ENCODE measurements at regions not wholly inside any gene's neighbourhood (a gene's known extent, or its start where the extent isn't known, plus 50 kb on each side); places are given as distances from the start of the nearest gene placed in this dataset.

- peak; percentile 57 for TF ChIP-seq PAXIP1 (CRISPR knock-in tag; conservative IDR thresholded peaks at IDR 0.05)
- TF ChIP-seq NRL (CRISPR knock-in tag; IDR thresholded peaks at IDR 0.05; ENCODE audit: borderline replicate concordance) = no peak
- TF ChIP-seq PRPF4 (IDR thresholded peaks at IDR 0.05; ENCODE audit: low read depth, low read length, poor library complexity, severe bottlenecking) = no peak
- TF ChIP-seq RFX5 (IDR thresholded peaks at IDR 0.05; ENCODE audit: low read depth, low read length) = no peak
- no peak for TF ChIP-seq FOXM1 (CRISPR knock-in tag; IDR thresholded peaks at IDR 0.05)
- no peak for TF ChIP-seq MIER3 (CRISPR knock-in tag; IDR thresholded peaks at IDR 0.05; ENCODE audit: borderline replicate concordance)
- TF ChIP-seq ZNF24 (IDR thresholded peaks at IDR 0.05) = no peak
- no peak for TF ChIP-seq ZBTB25 (CRISPR knock-in tag; IDR thresholded peaks at IDR 0.05)
- no peak for TF ChIP-seq BRF2 (CRISPR knock-in tag; IDR thresholded peaks at IDR 0.05)
- peak; percentile 7 for TF ChIP-seq TEAD3 (CRISPR knock-in tag; optimal IDR thresholded peaks at IDR 0.05; ENCODE audit: borderline replicate concordance)
- no peak for TF ChIP-seq TAF1 (CRISPR knock-in tag; IDR thresholded peaks at IDR 0.05)
- TF ChIP-seq ASH2L (IDR thresholded peaks at IDR 0.05; ENCODE audit: insufficient read length, low read depth, low read length) = peak; percentile 25
- TF ChIP-seq RELA (CRISPR knock-in tag; IDR thresholded peaks at IDR 0.05) = no peak
- peak; percentile 34; the same call in 1 of the 2 replicates for TF ChIP-seq GATAD2A (CRISPR knock-in tag; IDR thresholded peaks at IDR 0.05)
- no peak for TF ChIP-seq ZMYM4 (CRISPR knock-in tag; IDR thresholded peaks at IDR 0.05)
- TF ChIP-seq ZBTB43 (CRISPR knock-in tag; conservative IDR thresholded peaks at IDR 0.05) = no peak; the same call in 1 of the 2 replicates
- no peak for TF ChIP-seq SOX13 (IDR thresholded peaks at IDR 0.05)
- no peak; a peak in 1 of 4 replicates for TF ChIP-seq SOX13 (CRISPR knock-in tag; conservative IDR thresholded peaks at IDR 0.05 in 1 of 2, IDR thresholded peaks at IDR 0.05 in 1 of 2)
- TF ChIP-seq FOXP1 (IDR thresholded peaks at IDR 0.05) = no peak
- 0 out of 2 replicates have a peak, but pooled peaks have one; percentile 20 for TF ChIP-seq FOXP1 (CRISPR knock-in tag; IDR thresholded peaks at IDR 0.05)
- 0 out of 2 replicates have a peak, but pooled peaks have one; percentile 28 for TF ChIP-seq ZBTB42 (CRISPR knock-in tag; IDR thresholded peaks at IDR 0.05)
- TF ChIP-seq EP300 (IDR thresholded peaks at IDR 0.05; ENCODE audit: low read depth in 2 of 2, low read length in 2 of 2) = 0 out of 4 replicates have a peak, but pooled peaks of 1 of the 2 experiments have one; percentile 6
- no peak for TF ChIP-seq EP300 (CRISPR knock-in tag; IDR thresholded peaks at IDR 0.05; ENCODE audit: borderline replicate concordance)
Observed at GRCh38 chr6:44036699-44037101, 90.6 kb downstream of the MRPL14 start (continued).
